ENCODE measurements at regions not wholly inside any gene's neighbourhood (a gene's known extent, or its start where the extent isn't known, plus 50 kb on each side); places are given as distances from the start of the nearest gene placed in this dataset.

- H3K9me2 ChIP-seq (ENCODE audit: insufficient read depth) = no peaks in the 10 kb centered on the region
- Mint-ChIP-seq H3K27ac (peak overlapping the region; percentile 89), H3K36me3 (ENCODE audit: low read depth) (peaks cover 26% of the 10 kb centered on the region), H3K9me3 (peaks cover 20% of the 10 kb centered on the region), H3K4me1 (peaks cover 53% of the 10 kb centered on the region), H3K4me3 (peak overlapping the region; percentile 30; the same call in 2 of the 3 replicates), H3K27me3 (ENCODE audit: insufficient read depth, low read depth, poor library complexity) (peaks cover 8% of the 10 kb centered on the region)
- no peaks in the 10 kb centered on the region for H4K20me1 ChIP-seq (replicated peaks; ENCODE audit: insufficient read depth)
- no peak for TF ChIP-seq ZNF114 (CRISPR knock-in tag; IDR thresholded peaks at IDR 0.05)
- H3K4me2 ChIP-seq = peak overlapping the region; percentile 72
- no peaks in the 10 kb centered on the region for H3K36me3 ChIP-seq (ENCODE audit: insufficient read depth)
- H2AFZ ChIP-seq = no peak overlapping the region
- peak overlapping the region; percentile 85 for H3K27ac ChIP-seq (ENCODE audit: low read depth)
- DNase-seq (ENCODE audit: low spot score) = peak; percentile 49
- peaks cover 43% of the 10 kb centered on the region for H3K4me1 ChIP-seq (ENCODE audit: insufficient read depth)
- peak; percentile 83 for ATAC-seq
- H3K27me3 ChIP-seq (ENCODE audit: insufficient read depth) = no peaks in the 10 kb centered on the region
- H3K79me2 ChIP-seq (replicated peaks; ENCODE audit: insufficient read depth) = peaks cover 77% of the 10 kb centered on the region
- peak overlapping the region; percentile 28 for H3K4me3 ChIP-seq
- no peaks in the 10 kb centered on the region for H3F3A ChIP-seq (replicated peaks; ENCODE audit: low read depth)
Measured at GRCh38 chr2:134133622-134134312, 120.1 kb upstream of the MGAT5 start.

- H3K27ac Mint-ChIP-seq = peak overlapping the region; percentile 89
- peaks cover 8% of the 10 kb centered on the region for H3K27me3 Mint-ChIP-seq (ENCODE audit: insufficient read depth, low read depth, poor library complexity)
- H3K4me3 Mint-ChIP-seq = peak overlapping the region; percentile 30; the same call in 2 of the 3 replicates
- peaks cover 43% of the 10 kb centered on the region for H3K4me1 ChIP-seq (ENCODE audit: insufficient read depth)
- peak; percentile 30 for DNase-seq (ENCODE audit: low spot score)
- peaks cover 14% of the 10 kb centered on the region for H3K9me3 Mint-ChIP-seq
- H3K36me3 ChIP-seq (ENCODE audit: insufficient read depth) = no peaks in the 10 kb centered on the region
- peak overlapping the region; percentile 72 for H3K4me2 ChIP-seq
- peak overlapping the region; percentile 28 for H3K4me3 ChIP-seq
- H3K27ac ChIP-seq (ENCODE audit: low read depth) = peak overlapping the region; percentile 85
- H4K20me1 ChIP-seq (replicated peaks; ENCODE audit: insufficient read depth) = no peaks in the 10 kb centered on the region
- peaks cover 21% of the 10 kb centered on the region for H3K36me3 Mint-ChIP-seq (ENCODE audit: low read depth)
- peaks cover 77% of the 10 kb centered on the region for H3K79me2 ChIP-seq (replicated peaks; ENCODE audit: insufficient read depth)
- peaks cover 59% of the 10 kb centered on the region for H3K4me1 Mint-ChIP-seq
- H3F3A ChIP-seq (replicated peaks; ENCODE audit: low read depth) = no peaks in the 10 kb centered on the region
- peak; percentile 79 for ATAC-seq
- H3K27me3 ChIP-seq (ENCODE audit: insufficient read depth) = no peaks in the 10 kb centered on the region
- no peaks in the 10 kb centered on the region for H3K9me2 ChIP-seq (ENCODE audit: insufficient read depth)
- no peak overlapping the region for H2AFZ ChIP-seq
- no peak for TF ChIP-seq CTCF (conservative IDR thresholded peaks at IDR 0.05; ENCODE audit: low read depth in 2 of 2)
- no peak for TF ChIP-seq JUNB (IDR thresholded peaks at IDR 0.05; ENCODE audit: unreplicated experiment)
- no peak for TF ChIP-seq ZNF114 (CRISPR knock-in tag; IDR thresholded peaks at IDR 0.05)
- no peak for TF ChIP-seq ETS1 (IDR thresholded peaks at IDR 0.05)
- TF ChIP-seq POLR2AphosphoS5 (IDR thresholded peaks at IDR 0.05; ENCODE audit: low read depth) = no peak
- no peak for TF ChIP-seq STAT1 (IDR thresholded peaks at IDR 0.05; ENCODE audit: unreplicated experiment)
- no peak for TF ChIP-seq EZH2 (IDR thresholded peaks at IDR 0.05; ENCODE audit: low read depth, unreplicated experiment)
- TF ChIP-seq CREB1 (CRISPR knock-in tag; IDR thresholded peaks at IDR 0.05; ENCODE audit: low read depth) = no peak
- TF ChIP-seq EZH2phosphoT487 (IDR thresholded peaks at IDR 0.05; ENCODE audit: unreplicated experiment) = no peak
- no peak for TF ChIP-seq NANOG (IDR thresholded peaks at IDR 0.05; ENCODE audit: borderline replicate concordance)
- no peak for TF ChIP-seq REST (IDR thresholded peaks at IDR 0.05; ENCODE audit: unreplicated experiment)
- no peak for TF ChIP-seq ZNF331 (CRISPR knock-in tag; IDR thresholded peaks at IDR 0.05; ENCODE audit: low read depth)
Measured at GRCh38 chr2:134134313-134134706, 119.6 kb upstream of the MGAT5 start.

Measured in GM23338 (cell line).